ENCODE measurements at regions not wholly inside any gene's neighbourhood (a gene's known extent, or its start where the extent isn't known, plus 50 kb on each side); places are given as distances from the start of the nearest gene placed in this dataset.

GRCh38 chr2:120465989-120466703 lies 120.2 kb downstream of the INHBB start (continued):
- TF ChIP-seq ZNF7 (CRISPR knock-in tag; IDR thresholded peaks at IDR 0.05) (no peak), ATF4 (CRISPR knock-in tag; IDR thresholded peaks at IDR 0.05) (peak in 1 of 2 experiments; percentile 91; a peak in 2 of 4 replicates), NFE2L1 (CRISPR knock-in tag; IDR thresholded peaks at IDR 0.05; ENCODE audit: borderline replicate concordance) (no peak), ZKSCAN1 (IDR thresholded peaks at IDR 0.05; ENCODE audit: low read length) (0 out of 2 replicates have a peak, but pooled peaks have one; percentile 10), RARA (CRISPR knock-in tag; IDR thresholded peaks at IDR 0.05) (peak; percentile 99), SMC3 (IDR thresholded peaks at IDR 0.05; ENCODE audit: low read length) (no peak), FOXO4 (CRISPR knock-in tag; conservative IDR thresholded peaks at IDR 0.05) (no peak), ZNF766 (CRISPR knock-in tag; IDR thresholded peaks at IDR 0.05; ENCODE audit: borderline replicate concordance) (peak; percentile 98; the same call in 1 of the 2 replicates), ZNF264 (CRISPR knock-in tag; IDR thresholded peaks at IDR 0.05) (peak; percentile 99), MXI1 (IDR thresholded peaks at IDR 0.05; ENCODE audit: borderline replicate concordance, low read depth, low read length) (peak; percentile 63; the same call in 2 of the 3 replicates), SP140L (CRISPR knock-in tag; IDR thresholded peaks at IDR 0.05; ENCODE audit: borderline replicate concordance) (no peak; the same call in 1 of the 2 replicates), JARID2 (CRISPR knock-in tag; IDR thresholded peaks at IDR 0.05; ENCODE audit: insufficient replicate concordance) (peak; percentile 59), ZNF773 (CRISPR knock-in tag; IDR thresholded peaks at IDR 0.05; ENCODE audit: borderline replicate concordance) (peak; percentile 85; the same call in 1 of the 2 replicates), ZBTB21 (CRISPR knock-in tag; IDR thresholded peaks at IDR 0.05) (peak; percentile 60), ZNF841 (CRISPR knock-in tag; IDR thresholded peaks at IDR 0.05; ENCODE audit: borderline replicate concordance) (0 out of 2 replicates have a peak, but pooled peaks have one; percentile 75), HOXD1 (CRISPR knock-in tag; IDR thresholded peaks at IDR 0.05) (peak; percentile 99), HDAC1 (CRISPR knock-in tag; IDR thresholded peaks at IDR 0.05) (peak; percentile 99), FOSL1 (CRISPR knock-in tag; IDR thresholded peaks at IDR 0.05; ENCODE audit: borderline replicate concordance) (peak; percentile 81; the same call in 1 of the 2 replicates), TCF7 (IDR thresholded peaks at IDR 0.05; ENCODE audit: low read depth) (peak; percentile 99), ZNF792 (CRISPR knock-in tag; IDR thresholded peaks at IDR 0.05) (peak; percentile 92), ZNF674 (CRISPR knock-in tag; IDR thresholded peaks at IDR 0.05; ENCODE audit: low read depth) (no peak), ZBTB1 (CRISPR knock-in tag; IDR thresholded peaks at IDR 0.05; ENCODE audit: borderline replicate concordance) (no peak), POLR2AphosphoS5 (IDR thresholded peaks at IDR 0.05; ENCODE audit: low read depth, low read length) (no peak; the same call in 1 of the 2 replicates), ZFY (CRISPR knock-in tag; IDR thresholded peaks at IDR 0.05) (peak; percentile 79), ZNF234 (CRISPR knock-in tag; conservative IDR thresholded peaks at IDR 0.05) (no peak; the same call in none of the 2 replicates), HNRNPH1 (optimal IDR thresholded peaks at IDR 0.05; ENCODE audit: low read depth, low read length) (no peak), SYNCRIP (IDR thresholded peaks at IDR 0.05; ENCODE audit: insufficient read depth, low read depth, low read length) (no peak), SUZ12 (IDR thresholded peaks at IDR 0.05; ENCODE audit: low read depth, low read length) (no peak)
- TF ChIP-seq, protein P1, sequence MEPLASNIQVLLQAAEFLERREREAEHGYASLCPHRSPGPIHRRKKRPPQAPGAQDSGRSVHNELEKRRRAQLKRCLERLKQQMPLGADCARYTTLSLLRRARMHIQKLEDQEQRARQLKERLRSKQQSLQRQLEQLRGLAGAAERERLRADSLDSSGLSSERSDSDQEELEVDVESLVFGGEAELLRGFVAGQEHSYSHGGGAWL (CRISPR knock-in tag; IDR thresholded peaks at IDR 0.05): peak; percentile 77
- TF ChIP-seq, protein P2, sequence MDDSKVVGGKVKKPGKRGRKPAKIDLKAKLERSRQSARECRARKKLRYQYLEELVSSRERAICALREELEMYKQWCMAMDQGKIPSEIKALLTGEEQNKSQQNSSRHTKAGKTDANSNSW (CRISPR knock-in tag; IDR thresholded peaks at IDR 0.05; ENCODE audit: borderline replicate concordance): 0 out of 2 replicates have a peak, but pooled peaks have one; percentile 20
